GM12874 (cell line): ENCODE measurements at regions not wholly inside any gene's neighbourhood (a gene's known extent, or its start where the extent isn't known, plus 50 kb on each side); places are given as distances from the start of the nearest gene placed in this dataset.

ENCODE experiments used
- CTCF ChIP-seq: IDR thresholded peaks from 2 replicates; pipeline ENCODE4 v1.5.1; 2011; ENCODE audit warnings: low read depth, mild to moderate bottlenecking, control low read depth, low read length, moderate library complexity; ENCODE audit not compliant: insufficient read depth

- no peak for TF ChIP-seq CTCF
Measured at GRCh38 chr2:21361957-21362486, 238.3 kb downstream of the TDRD15 start.

- no peak for TF ChIP-seq CTCF
Measured at GRCh38 chr2:21363364-21363763, 239.6 kb downstream of the TDRD15 start.

- no peak for TF ChIP-seq CTCF
Measured at GRCh38 chr2:21367421-21367820, 243.7 kb downstream of the TDRD15 start.

- TF ChIP-seq CTCF: no peak
Measured at GRCh38 chr2:21369787-21370186, 246.0 kb downstream of the TDRD15 start.

- TF ChIP-seq CTCF: no peak
Measured at GRCh38 chr2:21371499-21372003, 247.8 kb downstream of the TDRD15 start.

- TF ChIP-seq CTCF: peak; percentile 45; the same call in 1 of the 2 replicates
Measured at GRCh38 chr2:21372654-21373053, 248.9 kb downstream of the TDRD15 start.

- TF ChIP-seq CTCF: no peak
Measured at GRCh38 chr2:21376864-21377263, 253.1 kb downstream of the TDRD15 start.
